Right cardiac atrium (tissue), 5 donors: ENCODE measurements at regions not wholly inside any gene's neighbourhood (a gene's known extent, or its start where the extent isn't known, plus 50 kb on each side); places are given as distances from the start of the nearest gene placed in this dataset.
A peak's percentile ranks its signal among the peaks of the same experiment; 100 is the strongest.

Experiments used
- ATAC-seq, 2 donors: fragments of 200-7000 bp; cut with Tn5 transposase; one replicate each; pipeline versions ENCODE4 v1.8.0 to v1.9.1; 2020; ENCODE audit warnings: moderate library complexity in 2 of 2, mild to moderate bottlenecking in 1 of 2
- DNase-seq, 3 donors: peaks; one replicate each; pipeline ENCODE4 v3.0.0-alpha.2; 2020
- H3K27ac ChIP-seq: one replicate; pipeline ENCODE4 v1.5.1; 2013; ENCODE audit warnings: mild to moderate bottlenecking, low read length, control low read depth, moderate library complexity
- H3K27me3 ChIP-seq: one replicate; pipeline ENCODE4 v1.6.1; 2013; ENCODE audit not compliant: control insufficient read depth, insufficient read depth
- H3K4me1 ChIP-seq: one replicate; pipeline ENCODE4 v1.6.1; 2013; ENCODE audit warnings: low read length; ENCODE audit not compliant: control insufficient read depth, insufficient read depth
- H3K4me3 ChIP-seq: one replicate; pipeline ENCODE4 v1.5.1; 2013; ENCODE audit warnings: low read length, control low read depth
- H3K9me3 ChIP-seq: one replicate; pipeline ENCODE4 v1.6.1; 2013; ENCODE audit warnings: low read length; ENCODE audit not compliant: control insufficient read depth
- WGBS: extraction: QIAGEN DNeasy Blood & Tissue Kit; methylation state at CpG from one replicate; pipeline ENCODE4 v1.1.7; 2013; 5-methylcytosine and 5-hydroxymethylcytosine counted together
- intact Hi-C, 4 donors: fragments of 100-400 bp; cut with DNase I; formaldehyde crosslinking; loops; one replicate each; pipeline versions ENCODE4 v1.11.0 to v1.14.0; 2022 to 2023
- donor health status: healthy with polysubstance abuse.
- donor health status: DM: no; HTN: yes; CAD: no.
- donor health status: DM: no; HTN: no; CAD: no.
- donor health status: DM: no; HTN: yes; CAD: no; lungs with severe emphysema.
- donor health status: DM: yes; HTN: yes; CAD: no.

GRCh38 chr2:37425408-37425807 lies 81.0 kb downstream of the QPCT start:
- H3K4me3 ChIP-seq = no peak overlapping the region
- WGBS = 62% methylated on average over 3 of the region's 3 CpGs
- intact Hi-C loops = no loop called here

GRCh38 chr2:37427241-37427640 lies 82.8 kb downstream of the QPCT start:
- DNase-seq = no peak

More at GRCh38 chr2:37425408-37425807, 81.0 kb downstream of the QPCT start:
- DNase-seq = no peak
- Histone ChIP-seq H3K27me3 (no peaks in the 10 kb centered on the region), H3K4me1 (no peaks in the 10 kb centered on the region), H3K9me3 (no peaks in the 10 kb centered on the region), H3K27ac (no peak overlapping the region)
- peak; percentile 45 to 49 for ATAC-seq

DNA sequence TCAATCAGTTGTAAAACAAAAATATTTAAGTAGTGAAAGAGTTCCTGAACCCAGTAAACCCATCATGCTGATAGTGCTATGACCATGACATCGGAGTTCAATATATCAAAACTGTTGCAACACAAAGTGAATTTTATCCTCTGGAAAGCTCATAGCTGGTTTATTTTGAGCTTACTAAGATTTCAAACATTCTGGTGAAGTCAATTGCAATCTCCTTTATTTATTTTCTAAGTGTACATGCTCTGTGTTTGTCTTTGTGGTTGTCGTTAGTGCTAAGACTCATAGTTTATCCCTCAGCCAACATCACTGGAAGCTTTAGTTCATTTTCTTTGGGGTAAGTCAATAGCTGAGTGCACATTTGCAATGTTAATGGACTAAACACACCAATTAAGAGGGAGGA lies 91.9 kb downstream of the QPCT start:
- Histone ChIP-seq H3K4me3 (no peak overlapping the region), H3K27me3 (no peaks in the 10 kb centered on the region), H3K9me3 (no peaks in the 10 kb centered on the region), H3K27ac (no peak overlapping the region), H3K4me1 (no peaks in the 10 kb centered on the region)
- DNase-seq (no peak), ATAC-seq (no peak)
- WGBS = 93% methylated on average over 2 of the region's 2 CpGs
- intact Hi-C loops = no loop called here

More at GRCh38 chr2:37427241-37427640, 82.8 kb downstream of the QPCT start:
- Histone ChIP-seq H3K4me3 (no peak overlapping the region), H3K4me1 (no peaks in the 10 kb centered on the region), H3K9me3 (no peaks in the 10 kb centered on the region), H3K27ac (no peak overlapping the region), H3K27me3 (no peaks in the 10 kb centered on the region)
- intact Hi-C loops = no loop called here
- no peak for ATAC-seq

GRCh38 chr2:37439131-37439642 lies 94.8 kb downstream of the QPCT start:
- Histone ChIP-seq H3K4me1 (no peaks in the 10 kb centered on the region), H3K9me3 (no peaks in the 10 kb centered on the region), H3K27ac (no peak overlapping the region), H3K4me3 (no peak overlapping the region), H3K27me3 (no peaks in the 10 kb centered on the region)
- intact Hi-C loops = no loop called here
- ATAC-seq (no peak), DNase-seq (no peak)

DNA sequence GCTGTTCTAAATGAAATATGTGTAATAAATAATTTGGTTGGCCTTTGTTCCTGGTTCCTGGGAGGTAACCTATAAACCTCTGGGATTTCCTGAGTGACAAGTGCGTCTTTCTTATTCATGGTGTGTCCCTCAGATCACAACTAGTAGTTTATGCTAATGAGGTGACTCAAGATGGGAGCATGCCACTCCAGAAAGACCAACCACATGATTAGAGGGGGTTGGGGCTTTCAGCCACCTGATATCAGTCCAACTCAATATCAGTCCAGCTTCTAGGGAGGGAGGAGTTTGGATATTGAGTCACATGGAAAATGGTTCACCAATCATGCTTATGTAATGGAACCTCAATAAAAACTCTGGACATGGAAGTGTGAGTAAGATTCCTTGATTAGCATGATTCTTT lies 96.6 kb downstream of the QPCT start:
- no peaks in the 10 kb centered on the region for H3K27me3 ChIP-seq
- no peaks in the 10 kb centered on the region for H3K9me3 ChIP-seq
- DNase-seq = no peak
- intact Hi-C loops = no loop called here
- no peak overlapping the region for H3K27ac ChIP-seq
- no peak overlapping the region for H3K4me3 ChIP-seq
- no peaks in the 10 kb centered on the region for H3K4me1 ChIP-seq
- 96% methylated on average over 1 of the region's 1 CpG for WGBS
- no peak for ATAC-seq

DNA sequence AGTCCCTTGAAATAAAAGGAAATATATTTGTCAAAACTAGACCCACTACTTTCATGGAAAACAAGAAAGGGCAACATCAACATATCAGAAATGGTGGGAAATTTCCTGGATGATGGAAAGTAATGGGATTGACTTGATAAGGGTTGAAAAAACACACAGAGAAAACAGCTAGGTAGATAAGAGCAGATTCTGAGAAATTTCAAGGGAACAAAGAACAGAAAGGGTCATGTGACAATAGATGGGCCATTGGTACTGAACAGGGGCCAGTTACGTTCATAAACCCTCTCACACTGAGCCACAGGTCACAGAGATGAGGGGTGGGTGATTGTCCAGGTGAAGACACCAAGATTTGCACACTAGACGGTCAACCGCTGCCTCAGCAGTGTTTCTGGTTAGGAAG lies 98.7 kb downstream of the QPCT start:
- intact Hi-C loops = no loop called here
- Histone ChIP-seq H3K4me1 (no peaks in the 10 kb centered on the region), H3K27me3 (no peaks in the 10 kb centered on the region), H3K4me3 (no peak overlapping the region), H3K9me3 (no peaks in the 10 kb centered on the region), H3K27ac (no peak overlapping the region)
- no peak for ATAC-seq
- no peak for DNase-seq
- WGBS = 96% methylated on average over 3 of the region's 3 CpGs

DNA sequence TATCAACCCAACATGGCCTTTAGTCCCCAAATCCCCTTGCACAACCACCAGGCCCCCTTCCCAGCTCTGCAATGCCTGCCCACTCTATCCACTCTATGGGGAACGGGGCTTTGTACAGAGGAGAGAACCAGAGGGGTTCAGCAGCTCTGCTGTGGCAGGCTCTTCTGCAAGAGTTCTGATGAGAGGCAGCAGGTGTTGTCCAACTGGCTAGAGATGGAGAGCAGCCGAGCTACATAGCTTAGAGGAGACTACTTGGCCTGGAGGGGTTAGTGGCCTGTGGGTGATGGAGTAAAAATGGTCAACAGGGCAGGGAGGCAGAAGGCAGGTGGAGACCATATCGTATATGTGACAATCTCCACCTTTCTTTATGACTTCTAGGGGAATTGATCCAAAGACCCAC lies 103.0 kb downstream of the QPCT start:
- Histone ChIP-seq H3K27me3 (no peaks in the 10 kb centered on the region), H3K27ac (no peak overlapping the region), H3K4me3 (no peak overlapping the region), H3K9me3 (no peaks in the 10 kb centered on the region), H3K4me1 (no peaks in the 10 kb centered on the region)
- DNase-seq (no peak), ATAC-seq (no peak)
- 86% methylated on average over 3 of the region's 3 CpGs for WGBS
- intact Hi-C loops = no loop called here

GRCh38 chr2:37448342-37449120 lies 104.1 kb downstream of the QPCT start:
- Histone ChIP-seq H3K9me3 (no peaks in the 10 kb centered on the region), H3K27ac (no peak overlapping the region), H3K4me1 (no peaks in the 10 kb centered on the region), H3K4me3 (no peak overlapping the region), H3K27me3 (no peaks in the 10 kb centered on the region)
- DNase-seq (no peak), ATAC-seq (no peak)
- intact Hi-C loops = no loop called here
- WGBS = 81% methylated on average over 3 of the region's 3 CpGs

- Histone ChIP-seq H3K9me3 (no peaks in the 10 kb centered on the region), H3K4me1 (no peaks in the 10 kb centered on the region), H3K27ac (no peak overlapping the region), H3K4me3 (no peak overlapping the region), H3K27me3 (no peaks in the 10 kb centered on the region)
- DNase-seq = no peak
- ATAC-seq = peak in 1 of 2 donors; percentile 38
- WGBS = 60% methylated on average over 8 of the region's 8 CpGs
- intact Hi-C loops = no loop called here
These were observed 105.4 kb downstream of the QPCT start for GRCh38 chr2:37449761-37450296.

GRCh38 chr2:37453027-37453426 lies 108.6 kb downstream of the QPCT start:
- no peaks in the 10 kb centered on the region for H3K27me3 ChIP-seq
- DNase-seq (no peak), ATAC-seq (peak in 1 of 2 donors; percentile 45)
- H3K4me1 ChIP-seq = peaks cover 2% of the 10 kb centered on the region
- no peak overlapping the region for H3K27ac ChIP-seq
- WGBS = 62% methylated on average over 2 of the region's 2 CpGs
- H3K4me3 ChIP-seq = no peak overlapping the region
- intact Hi-C loops = no loop called here
- H3K9me3 ChIP-seq = no peaks in the 10 kb centered on the region

- Histone ChIP-seq H3K9me3 (no peaks in the 10 kb centered on the region), H3K27me3 (no peaks in the 10 kb centered on the region), H3K27ac (no peak overlapping the region), H3K4me1 (peaks cover 2% of the 10 kb centered on the region), H3K4me3 (no peak overlapping the region)
- intact Hi-C loops = no loop called here
- ATAC-seq = peak; percentile 63 to 76
- WGBS = 64% methylated on average over 5 of the region's 5 CpGs
- DNase-seq = peak in 1 of 3 donors; percentile 26
These were observed 110.7 kb downstream of the QPCT start for GRCh38 chr2:37454851-37455762.
